DOHH2 (cell line): ENCODE measurements at regions not wholly inside any gene's neighbourhood (a gene's known extent, or its start where the extent isn't known, plus 50 kb on each side); places are given as distances from the start of the nearest gene placed in this dataset.
A peak's percentile ranks its signal among the peaks of the same experiment; 100 is the strongest.

ENCODE experiments used
- H3F3A ChIP-seq: fragments of 200-600 bp; sonication (generic), shearing (Covaris generic); 2 replicates; pipeline ENCODE4 v1.6.0; 2016; ENCODE audit warnings: antibody characterized with exemption, mild to moderate bottlenecking; ENCODE audit not compliant: control insufficient read depth, insufficient read depth
- H3K27ac ChIP-seq: fragments of 200-600 bp; sonication (generic); 2 replicates; pipeline ENCODE4 v1.5.1; 2014; ENCODE audit warnings: low read depth, mild to moderate bottlenecking, low read length, moderate library complexity
- H3K27me3 ChIP-seq: fragments of 200-600 bp; sonication (generic); 2 replicates; pipeline ENCODE4 v1.6.1; 2014; ENCODE audit warnings: mild to moderate bottlenecking, low read length, mixed read lengths; ENCODE audit not compliant: control insufficient read depth
- H3K36me3 ChIP-seq: fragments of 200-600 bp; sonication (generic); 2 replicates; pipeline ENCODE4 v1.6.1; 2014; ENCODE audit warnings: mild to moderate bottlenecking, low read length, moderate library complexity, mixed read lengths; ENCODE audit not compliant: control insufficient read depth
- H3K4me1 ChIP-seq: fragments of 200-600 bp; sonication (generic); 2 replicates; pipeline ENCODE4 v1.6.1; 2014; ENCODE audit warnings: mild to moderate bottlenecking, low read length, mixed read lengths; ENCODE audit not compliant: control insufficient read depth
- H3K4me2 ChIP-seq: fragments of 200-600 bp; sonication (generic); 2 replicates; pipeline ENCODE4 v1.6.0; 2014; ENCODE audit warnings: mild to moderate bottlenecking, low read length, moderate library complexity
- H3K4me3 ChIP-seq: fragments of 200-600 bp; sonication (generic); 2 replicates; pipeline ENCODE4 v1.5.1; 2014; ENCODE audit warnings: mild to moderate bottlenecking, low read length, mixed read lengths
- H3K79me2 ChIP-seq: fragments of 200-600 bp; sonication (generic); 2 replicates; pipeline ENCODE4 v1.6.1; 2014; ENCODE audit warnings: mild to moderate bottlenecking, low read length, mixed read lengths; ENCODE audit not compliant: control insufficient read depth
- H3K9me2 ChIP-seq: fragments of 200-600 bp; sonication (generic); replicated peaks from 2 replicates; pipeline ENCODE4 v1.6.1; 2014; ENCODE audit warnings: mild to moderate bottlenecking, low read length, mixed read lengths; ENCODE audit not compliant: control insufficient read depth
- H3K9me3 ChIP-seq: fragments of 200-600 bp; sonication (generic); 2 replicates; pipeline ENCODE4 v1.6.1; 2014; ENCODE audit warnings: antibody characterized with exemption, low read length, mixed read lengths; ENCODE audit not compliant: control insufficient read depth, insufficient read depth
- H4K20me1 ChIP-seq: fragments of 200-600 bp; sonication (generic); 2 replicates; pipeline ENCODE4 v1.6.0; 2014; ENCODE audit warnings: low read depth, mild to moderate bottlenecking, antibody characterized with exemption, low read length, moderate library complexity; ENCODE audit not compliant: control insufficient read depth, insufficient read depth
- EZH2phosphoT487 ChIP-seq: fragments of 200-600 bp; sonication (generic); IDR thresholded peaks from 2 replicates; pipeline ENCODE4 v1.6.1; 2017; ENCODE audit warnings: borderline replicate concordance, mild to moderate bottlenecking, antibody characterized with exemption, low read length, moderate library complexity, mixed read lengths
- TF ChIP-seq, protein P1 (sequence below): fragments of 200-600 bp; sonication (generic); IDR thresholded peaks from one replicate; pipeline ENCODE4 v1.5.1; 2014; ENCODE audit warnings: antibody characterized with exemption, mild to moderate bottlenecking, low read depth, low read length; ENCODE audit not compliant: poor library complexity, severe bottlenecking

DNA sequence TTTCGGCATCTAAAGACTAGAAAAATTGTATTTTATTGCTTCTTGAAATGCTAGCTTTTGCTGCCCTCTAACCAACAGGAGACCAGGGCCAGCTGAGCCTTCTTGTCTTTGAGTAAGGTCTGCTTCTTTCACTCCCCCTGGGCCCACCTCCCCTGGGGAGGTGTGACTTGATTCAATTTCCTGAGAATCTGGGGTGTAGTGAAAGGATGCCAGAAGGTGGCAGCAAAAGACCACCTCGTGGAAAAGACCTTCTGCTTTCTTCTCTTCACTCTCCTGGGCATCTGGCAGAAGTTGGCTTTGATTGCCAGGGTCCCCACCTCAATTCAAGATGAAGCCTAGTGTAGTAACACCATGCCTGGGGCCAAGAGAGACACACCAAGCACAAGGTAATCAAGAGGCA lies 96.5 kb upstream of the MAOA start:
- no peaks in the 10 kb centered on the region for H3K27me3 ChIP-seq
- no peaks in the 10 kb centered on the region for H4K20me1 ChIP-seq
- H3K4me2 ChIP-seq: no peak overlapping the region

DNA sequence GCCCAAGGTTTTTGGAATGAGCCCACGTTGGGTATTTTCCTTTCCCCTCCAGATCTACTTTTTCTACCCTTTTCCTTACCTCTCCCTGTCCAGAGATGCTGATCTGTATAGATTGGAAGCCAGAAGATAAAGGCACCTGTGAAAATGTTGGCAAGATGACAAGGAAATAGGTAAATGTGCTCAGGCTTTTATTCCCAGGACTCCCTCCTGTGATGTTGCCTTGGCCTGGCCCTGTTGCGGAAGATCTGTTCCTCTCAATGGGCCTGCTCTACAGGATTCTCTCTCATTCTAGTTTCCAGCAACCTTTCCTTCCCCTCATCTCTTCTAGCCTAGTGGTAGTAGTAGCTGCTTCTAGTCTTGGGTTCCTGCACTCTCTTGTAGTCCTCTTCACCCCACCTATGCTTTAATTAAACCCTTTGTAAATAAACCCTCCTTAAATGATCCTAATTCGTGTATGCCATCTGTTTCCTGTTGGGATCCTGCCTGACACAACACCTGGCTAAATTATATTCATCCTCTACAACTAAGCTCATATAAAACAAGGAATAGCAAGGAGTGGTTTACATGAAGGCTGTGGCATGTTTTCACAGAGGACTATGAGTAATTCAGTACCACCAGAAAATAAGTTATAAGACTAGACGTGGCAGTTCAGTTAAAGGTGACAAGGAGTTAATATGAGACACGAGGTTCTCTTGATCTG lies 95.7 kb upstream of the MAOA start:
- Histone ChIP-seq H3K27ac (no peak overlapping the region), H3K9me2 (no peaks in the 10 kb centered on the region), H3K4me1 (no peaks in the 10 kb centered on the region)

More for the DNA sequence above, 96.5 kb upstream of the MAOA start:
- TF ChIP-seq EZH2phosphoT487: no peak
- TF ChIP-seq, protein P1, sequence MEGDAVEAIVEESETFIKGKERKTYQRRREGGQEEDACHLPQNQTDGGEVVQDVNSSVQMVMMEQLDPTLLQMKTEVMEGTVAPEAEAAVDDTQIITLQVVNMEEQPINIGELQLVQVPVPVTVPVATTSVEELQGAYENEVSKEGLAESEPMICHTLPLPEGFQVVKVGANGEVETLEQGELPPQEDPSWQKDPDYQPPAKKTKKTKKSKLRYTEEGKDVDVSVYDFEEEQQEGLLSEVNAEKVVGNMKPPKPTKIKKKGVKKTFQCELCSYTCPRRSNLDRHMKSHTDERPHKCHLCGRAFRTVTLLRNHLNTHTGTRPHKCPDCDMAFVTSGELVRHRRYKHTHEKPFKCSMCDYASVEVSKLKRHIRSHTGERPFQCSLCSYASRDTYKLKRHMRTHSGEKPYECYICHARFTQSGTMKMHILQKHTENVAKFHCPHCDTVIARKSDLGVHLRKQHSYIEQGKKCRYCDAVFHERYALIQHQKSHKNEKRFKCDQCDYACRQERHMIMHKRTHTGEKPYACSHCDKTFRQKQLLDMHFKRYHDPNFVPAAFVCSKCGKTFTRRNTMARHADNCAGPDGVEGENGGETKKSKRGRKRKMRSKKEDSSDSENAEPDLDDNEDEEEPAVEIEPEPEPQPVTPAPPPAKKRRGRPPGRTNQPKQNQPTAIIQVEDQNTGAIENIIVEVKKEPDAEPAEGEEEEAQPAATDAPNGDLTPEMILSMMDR: peak; percentile 34
- Histone ChIP-seq H3K4me1 (no peaks in the 10 kb centered on the region), H3K79me2 (no peaks in the 10 kb centered on the region), H3K9me2 (no peaks in the 10 kb centered on the region), H3K4me3 (no peak overlapping the region), H3K27ac (no peak overlapping the region), H3F3A (no peaks in the 10 kb centered on the region), H3K9me3 (no peaks in the 10 kb centered on the region), H3K36me3 (no peaks in the 10 kb centered on the region)

DNA sequence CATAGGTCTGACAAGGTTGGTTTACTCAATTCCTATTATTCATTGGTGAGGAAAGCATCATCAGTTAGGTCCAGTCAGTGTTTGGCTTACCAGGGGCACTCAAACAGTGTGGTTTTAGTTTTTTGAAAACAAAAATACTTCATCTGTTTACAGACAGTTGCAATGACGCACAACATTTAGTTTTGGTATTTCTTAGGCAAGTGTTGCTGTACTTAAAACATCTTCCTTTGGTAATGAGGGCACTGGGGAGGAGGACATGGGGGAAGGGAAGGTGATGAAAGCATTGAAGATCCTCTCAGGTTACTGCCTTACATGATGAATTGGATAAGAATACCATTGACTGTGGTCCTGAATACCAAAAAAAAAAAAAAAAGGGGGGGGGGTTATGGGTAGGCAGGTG lies 93.7 kb upstream of the MAOA start:
- Histone ChIP-seq H3K79me2 (no peaks in the 10 kb centered on the region), H3K9me2 (no peaks in the 10 kb centered on the region), H3K4me1 (no peaks in the 10 kb centered on the region), H3F3A (no peaks in the 10 kb centered on the region), H3K27me3 (no peaks in the 10 kb centered on the region), H3K9me3 (no peaks in the 10 kb centered on the region), H3K4me3 (no peak overlapping the region), H3K36me3 (no peaks in the 10 kb centered on the region), H3K27ac (no peak overlapping the region), H3K4me2 (no peak overlapping the region), H4K20me1 (no peaks in the 10 kb centered on the region)
- TF ChIP-seq, protein P1: no peak
- TF ChIP-seq EZH2phosphoT487: no peak

More for the DNA sequence above, 95.7 kb upstream of the MAOA start:
- Histone ChIP-seq H3F3A (no peaks in the 10 kb centered on the region), H4K20me1 (no peaks in the 10 kb centered on the region), H3K36me3 (no peaks in the 10 kb centered on the region), H3K9me3 (no peaks in the 10 kb centered on the region), H3K79me2 (no peaks in the 10 kb centered on the region), H3K4me3 (no peak overlapping the region), H3K27me3 (no peaks in the 10 kb centered on the region), H3K4me2 (no peak overlapping the region)
- TF ChIP-seq EZH2phosphoT487: no peak
- TF ChIP-seq, protein P1: no peak
